ENCODE measurements at regions not wholly inside any gene's neighbourhood (a gene's known extent, or its start where the extent isn't known, plus 50 kb on each side); places are given as distances from the start of the nearest gene placed in this dataset.

- no peak for ATAC-seq
Observed at GRCh38 chr1:14363707-14364413, 234.6 kb upstream of the KAZN start.

GRCh38 chr1:14365301-14365988 lies 233.0 kb upstream of the KAZN start:
- no peak for ATAC-seq

GRCh38 chr1:14366091-14367018 lies 232.1 kb upstream of the KAZN start:
- no peak for ATAC-seq

GRCh38 chr1:14367451-14367850 lies 231.0 kb upstream of the KAZN start:
- no peak for ATAC-seq

GRCh38 chr1:14369526-14370213 lies 228.8 kb upstream of the KAZN start:
- no peak for ATAC-seq

- peak; percentile 22 for ATAC-seq
Observed at GRCh38 chr1:14371771-14372497, 226.6 kb upstream of the KAZN start.

GRCh38 chr1:14372526-14372925 lies 226.0 kb upstream of the KAZN start:
- peak; percentile 52 for ATAC-seq

- no peak for ATAC-seq
Observed at GRCh38 chr1:14373081-14373758, 225.3 kb upstream of the KAZN start.

GRCh38 chr1:14375226-14375625 lies 223.3 kb upstream of the KAZN start:
- no peak for ATAC-seq

- ATAC-seq, result peak; percentile 47
Observed at GRCh38 chr1:14377386-14377785, 221.1 kb upstream of the KAZN start.

- no peak for ATAC-seq
Observed at GRCh38 chr1:14380408-14380807, 218.1 kb upstream of the KAZN start.

GRCh38 chr1:14390816-14391215 lies 207.7 kb upstream of the KAZN start:
- ATAC-seq, result no peak

GRCh38 chr1:14392161-14392858 lies 206.2 kb upstream of the KAZN start:
- ATAC-seq, result no peak

- no peak for ATAC-seq
Observed at GRCh38 chr1:14392859-14393365, 205.6 kb upstream of the KAZN start.

- ATAC-seq, result no peak
Observed at GRCh38 chr1:14396100-14396499, 202.4 kb upstream of the KAZN start.

GRCh38 chr1:14403961-14404645 lies 194.4 kb upstream of the KAZN start:
- peak; percentile 71 for ATAC-seq

- ATAC-seq, result no peak
Observed at GRCh38 chr1:14404862-14405301, 193.6 kb upstream of the KAZN start.

GRCh38 chr1:14412235-14412634 lies 186.2 kb upstream of the KAZN start:
- ATAC-seq, result no peak

GRCh38 chr1:14413819-14414490 lies 184.5 kb upstream of the KAZN start:
- ATAC-seq, result no peak
